ENCODE measurements at regions not wholly inside any gene's neighbourhood (a gene's known extent, or its start where the extent isn't known, plus 50 kb on each side); places are given as distances from the start of the nearest gene placed in this dataset.

DNA sequence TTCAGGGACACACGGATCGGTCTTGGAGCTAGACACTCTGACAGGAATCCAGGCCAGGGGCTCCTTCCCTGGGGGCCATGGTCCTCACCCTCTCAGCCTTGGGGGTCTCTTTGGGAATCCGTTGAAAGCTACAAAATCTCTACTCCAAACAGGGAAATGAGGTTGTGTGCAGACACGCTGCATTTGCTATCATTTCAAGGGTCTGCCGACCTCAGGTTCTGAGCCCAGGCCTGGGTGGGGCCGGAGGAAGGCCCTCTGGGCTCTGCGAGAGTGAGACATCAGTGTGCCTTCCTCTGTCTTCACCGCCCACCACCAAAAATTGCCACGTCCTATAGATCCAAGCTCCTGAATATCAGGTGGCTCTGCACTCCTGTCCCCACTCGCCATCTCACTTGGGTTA, 74.4 kb upstream of the FGF3 start:
- TF ChIP-seq, protein P1, sequence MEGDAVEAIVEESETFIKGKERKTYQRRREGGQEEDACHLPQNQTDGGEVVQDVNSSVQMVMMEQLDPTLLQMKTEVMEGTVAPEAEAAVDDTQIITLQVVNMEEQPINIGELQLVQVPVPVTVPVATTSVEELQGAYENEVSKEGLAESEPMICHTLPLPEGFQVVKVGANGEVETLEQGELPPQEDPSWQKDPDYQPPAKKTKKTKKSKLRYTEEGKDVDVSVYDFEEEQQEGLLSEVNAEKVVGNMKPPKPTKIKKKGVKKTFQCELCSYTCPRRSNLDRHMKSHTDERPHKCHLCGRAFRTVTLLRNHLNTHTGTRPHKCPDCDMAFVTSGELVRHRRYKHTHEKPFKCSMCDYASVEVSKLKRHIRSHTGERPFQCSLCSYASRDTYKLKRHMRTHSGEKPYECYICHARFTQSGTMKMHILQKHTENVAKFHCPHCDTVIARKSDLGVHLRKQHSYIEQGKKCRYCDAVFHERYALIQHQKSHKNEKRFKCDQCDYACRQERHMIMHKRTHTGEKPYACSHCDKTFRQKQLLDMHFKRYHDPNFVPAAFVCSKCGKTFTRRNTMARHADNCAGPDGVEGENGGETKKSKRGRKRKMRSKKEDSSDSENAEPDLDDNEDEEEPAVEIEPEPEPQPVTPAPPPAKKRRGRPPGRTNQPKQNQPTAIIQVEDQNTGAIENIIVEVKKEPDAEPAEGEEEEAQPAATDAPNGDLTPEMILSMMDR (IDR thresholded peaks at IDR 0.05 in 4 of 5, conservative IDR thresholded peaks at IDR 0.05 in 1 of 5): no peak
- no peak for TF ChIP-seq POLR2A (IDR thresholded peaks at IDR 0.05)
